HEK293T (cell line): ENCODE measurements at regions not wholly inside any gene's neighbourhood (a gene's known extent, or its start where the extent isn't known, plus 50 kb on each side); places are given as distances from the start of the nearest gene placed in this dataset.

ENCODE experiments used
- CTCF ChIA-PET: fragments of 350-600 bp; formaldehyde crosslinking; extraction: SDS; loops from one replicate; lab custom pipeline; 2021; ENCODE audit warnings: antibody characterized with exemption, inconsistent platforms; lab: Yijun Ruan, JAX
- POLR2A ChIA-PET: fragments of 350-600 bp; formaldehyde crosslinking; extraction: SDS; loops from one replicate; lab custom pipeline; 2020; ENCODE audit warnings: antibody characterized with exemption, inconsistent platforms; lab: Yijun Ruan, JAX
- DNase-seq: peaks from one replicate; pipeline ENCODE4 v3.0.0; 2012; ENCODE audit warnings: mixed read lengths; ENCODE audit errors: extremely low spot score
- ARNT ChIP-seq: fragments of 450-650 bp; IDR thresholded peaks from 2 replicates; pipeline ENCODE4 v1.6.1; 2017; ENCODE audit warnings: mild to moderate bottlenecking
- BHLHE40 ChIP-seq: fragments of 450-650 bp; IDR thresholded peaks from 2 replicates; pipeline ENCODE4 v1.6.1; 2016; ENCODE audit warnings: mild to moderate bottlenecking, moderate library complexity, borderline replicate concordance
- CTBP1 ChIP-seq: fragments of 450-650 bp; IDR thresholded peaks from 2 replicates; pipeline ENCODE4 v1.6.1; 2016; ENCODE audit warnings: borderline replicate concordance
- ELF4 ChIP-seq: fragments of 450-650 bp; IDR thresholded peaks from 2 replicates; pipeline ENCODE4 v1.6.1; 2017; ENCODE audit warnings: antibody characterized with exemption
- FOXA1 ChIP-seq: fragments of 450-650 bp; IDR thresholded peaks from 2 replicates; pipeline ENCODE4 v1.6.1; 2016; ENCODE audit warnings: mild to moderate bottlenecking
- FOXK2 ChIP-seq: fragments of 450-650 bp; IDR thresholded peaks from 2 replicates; pipeline ENCODE4 v1.6.1; 2016; ENCODE audit warnings: mild to moderate bottlenecking
- FOXM1 ChIP-seq: fragments of 450-650 bp; IDR thresholded peaks from 2 replicates; pipeline ENCODE4 v1.6.1; 2017; ENCODE audit warnings: mild to moderate bottlenecking, borderline replicate concordance
- HDGF ChIP-seq: fragments of 450-650 bp; IDR thresholded peaks from 2 replicates; pipeline ENCODE4 v1.6.1; 2017; ENCODE audit warnings: antibody characterized with exemption, borderline replicate concordance
- L3MBTL2 ChIP-seq: fragments of 450-650 bp; conservative IDR thresholded peaks from 2 replicates; pipeline ENCODE4 v1.6.1; 2016; ENCODE audit warnings: mild to moderate bottlenecking
- LEF1 ChIP-seq: fragments of 450-650 bp; IDR thresholded peaks from 2 replicates; pipeline ENCODE4 v1.6.1; 2017; ENCODE audit warnings: mild to moderate bottlenecking, borderline replicate concordance
- NFRKB ChIP-seq: fragments of 450-650 bp; IDR thresholded peaks from 2 replicates; pipeline ENCODE4 v1.6.1; 2016; ENCODE audit warnings: mild to moderate bottlenecking, moderate library complexity
- PKNOX1 ChIP-seq: fragments of 450-650 bp; IDR thresholded peaks from 2 replicates; pipeline ENCODE4 v1.6.1; 2016
- SP1 ChIP-seq: fragments of 450-650 bp; IDR thresholded peaks from 2 replicates; pipeline ENCODE4 v1.6.1; 2017
- SUZ12 ChIP-seq: fragments of 450-650 bp; IDR thresholded peaks from 2 replicates; pipeline ENCODE4 v1.6.1; 2016; ENCODE audit warnings: mild to moderate bottlenecking
- TARDBP ChIP-seq: fragments of 450-650 bp; IDR thresholded peaks from 2 replicates; pipeline ENCODE4 v1.6.1; 2016
- ZNF384 ChIP-seq: fragments of 450-650 bp; IDR thresholded peaks from 2 replicates; pipeline ENCODE4 v1.6.1; 2016

GRCh38 chr3:31028766-31029165, 134.3 kb upstream of the GADL1 start:
- CTCF ChIA-PET = no interaction called here
- POLR2A ChIA-PET = no interaction called here
- no peak for DNase-seq
- TF ChIP-seq NFRKB = no peak
- no peak for TF ChIP-seq TARDBP
- no peak for TF ChIP-seq FOXA1
- no peak for TF ChIP-seq FOXK2
- no peak for TF ChIP-seq CTBP1

- no peak for TF ChIP-seq ELF4
- ChIA-PET POLR2A (no interaction called here), CTCF (no interaction called here)
- DNase-seq = no peak
Measured at GRCh38 chr3:31029706-31030105, 135.2 kb upstream of the GADL1 start.

DNA sequence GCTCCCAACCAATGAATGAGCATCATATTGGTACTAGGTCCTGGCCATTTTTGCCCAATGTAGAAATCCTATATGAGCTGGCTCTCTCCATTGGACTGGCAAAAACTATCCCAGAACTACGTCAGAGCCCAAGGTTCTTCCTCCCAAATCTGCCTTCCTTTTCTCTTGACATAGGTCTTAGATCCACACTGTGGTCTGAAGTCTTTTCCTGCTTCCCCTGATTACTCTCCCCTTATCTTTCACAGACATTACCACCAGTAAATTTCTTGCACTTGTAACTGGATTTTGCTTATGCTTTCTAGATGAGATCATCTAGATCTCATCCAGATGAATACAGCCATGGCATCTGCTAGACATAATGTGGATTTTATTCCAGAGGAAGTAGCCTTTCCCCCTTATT, 141.2 kb upstream of the GADL1 start:
- ChIA-PET POLR2A (no interaction called here), CTCF (no interaction called here)
- no peak for DNase-seq
- no peak for TF ChIP-seq TARDBP
- TF ChIP-seq ZNF384 = no peak
- no peak for TF ChIP-seq CTBP1
- no peak for TF ChIP-seq ARNT
- no peak for TF ChIP-seq FOXK2
- no peak for TF ChIP-seq LEF1

GRCh38 chr3:31038086-31038739, 143.8 kb upstream of the GADL1 start:
- no peak for DNase-seq
- ChIA-PET CTCF (no interaction called here), POLR2A (no interaction called here)
- TF ChIP-seq ELF4 (no peak), SUZ12 (no peak), TARDBP (no peak), CTBP1 (no peak), NFRKB (no peak), ZNF384 (no peak), PKNOX1 (no peak), BHLHE40 (no peak), FOXM1 (no peak), ARNT (no peak), HDGF (no peak), FOXA1 (no peak), LEF1 (no peak), FOXK2 (no peak), SP1 (no peak), L3MBTL2 (no peak)

GRCh38 chr3:31039145-31039544, 144.7 kb upstream of the GADL1 start:
- TF ChIP-seq ARNT = no peak
- TF ChIP-seq TARDBP = no peak
- no peak for TF ChIP-seq ZNF384
- CTCF ChIA-PET = no interaction called here
- no peak for DNase-seq

GRCh38 chr3:31041161-31041978, 146.9 kb upstream of the GADL1 start:
- CTCF ChIA-PET = no interaction called here
- POLR2A ChIA-PET = no interaction called here
- TF ChIP-seq FOXK2 = no peak
- TF ChIP-seq CTBP1 = no peak
- no peak for DNase-seq

More at GRCh38 chr3:31039145-31039544, 144.7 kb upstream of the GADL1 start:
- POLR2A ChIA-PET = no interaction called here

GRCh38 chr3:31043184-31043819, 148.8 kb upstream of the GADL1 start:
- ChIA-PET POLR2A (no interaction called here), CTCF (no interaction called here)
- TF ChIP-seq FOXK2 (no peak), ZNF384 (no peak), HDGF (no peak), PKNOX1 (no peak), L3MBTL2 (no peak)
- no peak for DNase-seq

- TF ChIP-seq ELF4 = no peak
- TF ChIP-seq FOXK2 = no peak
- no peak for TF ChIP-seq HDGF
- TF ChIP-seq TARDBP = no peak
- no peak for TF ChIP-seq NFRKB
- no peak for TF ChIP-seq FOXA1
- TF ChIP-seq PKNOX1 = no peak
- TF ChIP-seq BHLHE40 = no peak
- TF ChIP-seq SP1 = no peak
- no peak for TF ChIP-seq ZNF384
- no peak for TF ChIP-seq L3MBTL2
- no peak for TF ChIP-seq SUZ12
- no peak for TF ChIP-seq FOXM1
- TF ChIP-seq ARNT = no peak
- no peak for TF ChIP-seq CTBP1
- no peak for TF ChIP-seq LEF1
- ChIA-PET POLR2A (no interaction called here), CTCF (no interaction called here)
- DNase-seq = no peak
Measured at GRCh38 chr3:31047673-31048072, 153.2 kb upstream of the GADL1 start.
